ENCODE measurements at regions not wholly inside any gene's neighbourhood (a gene's known extent, or its start where the extent isn't known, plus 50 kb on each side); places are given as distances from the start of the nearest gene placed in this dataset.

GRCh38 chr6:1257778-1258177 lies 54.1 kb upstream of the FOXQ1 start:
- DNase-seq (ENCODE audit: low read depth): no peak

GRCh38 chr6:1256435-1257008 lies 55.4 kb upstream of the FOXQ1 start:
- DNase-seq (ENCODE audit: low read depth): no peak

DNA sequence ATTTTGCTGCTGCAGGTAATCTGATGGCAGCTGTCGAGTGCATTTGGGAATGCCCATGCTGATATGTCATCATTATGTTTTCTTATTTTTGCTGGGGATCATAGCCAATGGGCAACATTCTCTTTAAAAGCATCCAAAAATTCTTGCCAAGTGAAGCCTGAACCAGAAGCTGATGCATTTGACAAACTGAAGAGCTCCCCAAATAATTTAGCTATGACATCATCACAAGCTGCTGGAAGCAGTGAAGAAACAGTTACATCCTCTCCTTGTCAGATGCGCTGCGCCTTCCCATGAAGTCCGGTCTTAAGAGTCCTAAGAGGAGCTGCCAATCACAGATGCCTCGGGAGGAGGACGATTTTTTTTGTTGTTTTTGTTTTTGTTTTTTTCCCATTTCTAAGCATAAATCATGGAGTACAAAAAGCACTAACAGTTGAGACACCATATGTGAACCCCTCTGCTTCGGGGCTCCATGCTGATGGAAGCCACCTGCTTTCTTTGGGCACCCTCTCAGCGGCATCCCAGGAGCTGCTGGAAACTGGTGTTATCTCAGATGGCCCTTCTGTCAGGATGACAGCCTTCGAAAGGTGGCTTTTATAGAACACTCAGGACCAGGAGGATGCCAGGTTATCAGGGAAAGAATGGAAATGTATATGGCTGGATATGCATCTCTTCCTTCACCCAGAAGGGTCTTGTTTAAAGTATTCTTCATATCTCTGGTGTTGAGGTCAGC lies 56.1 kb upstream of the FOXQ1 start:
- DNase-seq (ENCODE audit: low read depth): no peak

DNA sequence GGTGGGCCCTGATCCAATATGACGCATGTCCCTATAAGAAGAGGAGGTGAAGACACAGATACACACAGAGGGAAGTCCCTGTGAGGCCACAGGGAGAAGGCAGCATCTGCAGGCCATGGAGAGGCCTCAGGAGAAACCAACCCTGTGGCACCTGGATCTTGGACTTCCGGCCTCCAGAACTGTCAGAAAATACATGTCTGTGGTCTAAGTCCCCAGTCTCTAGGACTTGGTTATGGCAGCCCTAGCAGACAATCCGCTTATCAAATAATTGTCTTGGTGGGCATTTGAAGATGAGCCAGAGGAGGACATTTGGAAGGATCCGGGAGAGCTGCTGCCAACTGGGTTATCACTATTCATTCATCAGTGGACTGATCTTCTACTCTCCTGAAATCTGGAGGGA lies 57.6 kb upstream of the FOXQ1 start:
- no peak for DNase-seq (ENCODE audit: low read depth)

GRCh38 chr6:1253816-1254215 lies 58.1 kb upstream of the FOXQ1 start:
- DNase-seq (ENCODE audit: low read depth): no peak

- no peak for DNase-seq (ENCODE audit: low read depth)
These were observed 60.4 kb upstream of the FOXQ1 start for GRCh38 chr6:1251198-1252155.

DNA sequence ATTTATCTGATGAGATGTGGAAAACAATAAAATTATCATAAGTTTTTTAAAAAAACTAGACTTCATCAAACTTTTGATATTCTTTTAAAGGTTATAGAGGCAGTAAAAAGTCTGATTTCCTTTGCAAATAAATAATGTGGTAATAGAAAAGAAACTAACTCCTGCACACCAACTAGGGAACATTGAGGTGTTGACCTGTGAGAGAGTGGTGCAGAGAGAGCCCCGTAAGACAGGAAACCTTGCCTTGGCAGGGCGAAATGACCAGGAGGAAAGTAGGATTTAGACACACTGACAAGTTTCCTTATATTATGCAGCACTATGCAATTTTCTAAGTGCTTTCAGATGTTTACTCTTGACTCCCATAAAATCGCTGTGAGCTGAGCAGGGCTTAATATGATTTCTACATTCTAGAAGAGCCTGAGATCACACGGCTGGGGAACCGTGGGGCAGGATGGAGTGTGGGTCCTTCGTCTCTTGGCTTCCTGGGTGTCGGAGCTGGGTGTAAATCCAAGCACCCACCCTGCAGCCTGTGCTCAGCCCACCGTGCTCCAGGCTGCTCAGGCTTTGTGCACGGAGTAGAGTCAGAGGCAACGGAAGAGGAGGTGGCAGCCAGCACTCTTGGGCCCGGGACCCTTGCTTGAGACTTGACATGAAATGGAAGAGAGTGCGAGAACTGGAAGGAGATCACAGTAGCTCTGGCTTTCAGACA lies 61.3 kb upstream of the FOXQ1 start:
- DNase-seq (ENCODE audit: low read depth): no peak

DNA sequence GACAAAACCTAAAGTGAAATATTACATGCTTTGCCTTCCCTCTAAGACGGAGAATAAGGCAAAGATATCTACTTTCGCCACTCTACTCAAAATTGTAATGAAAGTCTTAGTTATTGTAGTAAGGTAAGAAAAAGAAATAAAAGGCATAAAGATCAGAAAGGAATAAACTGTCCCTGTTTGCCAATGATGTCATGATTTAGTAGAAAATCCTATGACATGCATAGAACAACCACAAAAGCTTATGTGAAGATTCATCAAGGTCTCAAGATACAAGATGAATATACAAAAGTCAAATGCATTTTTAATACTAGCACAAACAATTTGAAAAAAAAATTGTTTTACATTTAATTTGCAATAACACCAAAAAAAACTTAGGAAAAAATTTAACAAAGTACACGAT lies 64.0 kb upstream of the FOXQ1 start:
- no peak for DNase-seq (ENCODE audit: low read depth)

GRCh38 chr6:1247056-1247455 lies 64.8 kb upstream of the FOXQ1 start:
- DNase-seq (ENCODE audit: low read depth): no peak

DNA sequence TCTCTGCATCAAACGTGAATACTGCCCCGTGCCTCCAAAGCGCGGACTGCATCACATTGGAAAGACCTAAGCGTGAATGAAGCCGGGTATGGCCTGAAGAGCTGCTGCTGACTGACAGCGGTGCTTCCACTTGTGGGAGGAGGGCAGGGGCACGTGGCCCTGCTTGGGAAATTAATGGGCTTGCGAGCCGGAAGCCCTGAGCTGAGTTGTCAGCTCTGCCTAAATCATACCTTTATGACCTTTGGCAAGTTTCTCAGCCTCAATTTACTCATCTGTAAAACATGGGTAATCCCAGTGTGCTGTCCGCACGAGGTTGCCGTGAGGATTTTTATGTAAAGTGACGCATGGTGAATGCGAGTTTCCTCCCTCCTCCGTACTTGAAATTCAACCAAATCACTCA lies 67.0 kb upstream of the FOXQ1 start:
- DNase-seq (ENCODE audit: low read depth): no peak

- no peak for DNase-seq (ENCODE audit: low read depth)
These were observed 67.6 kb upstream of the FOXQ1 start for GRCh38 chr6:1244278-1244677.

DNA sequence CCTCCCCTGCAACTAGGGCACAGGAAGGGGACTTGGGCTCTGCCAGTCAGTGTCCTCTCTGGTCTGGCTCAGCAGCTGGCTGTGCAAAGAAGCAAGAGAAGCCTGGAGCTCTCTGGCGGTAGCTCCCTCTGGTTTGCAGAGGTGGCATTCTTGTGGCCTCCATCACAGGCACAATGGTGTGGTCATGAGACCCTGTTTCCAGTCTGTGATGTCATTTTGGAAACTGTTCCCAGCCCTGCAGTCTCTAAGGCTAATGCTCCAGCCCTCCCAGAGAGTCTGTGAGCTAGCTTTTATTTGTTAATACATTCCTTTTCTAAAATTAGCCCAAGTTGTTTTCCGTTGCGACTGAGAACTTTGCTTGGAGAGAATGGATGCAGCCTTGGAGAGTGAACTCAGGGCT lies 69.5 kb upstream of the FOXQ1 start:
- no peak for DNase-seq (ENCODE audit: low read depth)

DNA sequence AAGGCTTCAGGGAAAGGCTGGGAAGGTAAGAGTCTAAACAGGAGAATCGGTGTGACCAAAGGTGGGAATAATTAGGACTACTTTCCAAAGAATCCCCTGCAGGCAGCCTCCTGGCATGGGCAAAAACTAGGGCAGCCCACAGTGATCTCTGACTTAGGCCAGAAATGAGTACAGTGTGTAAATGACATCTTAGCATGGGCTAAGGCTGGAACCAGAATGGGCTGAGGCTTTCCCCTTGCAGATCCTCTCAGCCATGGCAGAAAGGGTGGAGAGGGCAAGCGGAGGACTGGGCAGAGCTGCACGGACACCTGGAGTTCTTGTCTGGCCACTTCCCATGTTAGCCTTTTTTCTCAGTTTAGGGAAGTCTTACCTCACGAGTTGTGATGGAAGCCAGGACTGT lies 69.9 kb upstream of the FOXQ1 start:
- no peak for DNase-seq (ENCODE audit: low read depth)

DNA sequence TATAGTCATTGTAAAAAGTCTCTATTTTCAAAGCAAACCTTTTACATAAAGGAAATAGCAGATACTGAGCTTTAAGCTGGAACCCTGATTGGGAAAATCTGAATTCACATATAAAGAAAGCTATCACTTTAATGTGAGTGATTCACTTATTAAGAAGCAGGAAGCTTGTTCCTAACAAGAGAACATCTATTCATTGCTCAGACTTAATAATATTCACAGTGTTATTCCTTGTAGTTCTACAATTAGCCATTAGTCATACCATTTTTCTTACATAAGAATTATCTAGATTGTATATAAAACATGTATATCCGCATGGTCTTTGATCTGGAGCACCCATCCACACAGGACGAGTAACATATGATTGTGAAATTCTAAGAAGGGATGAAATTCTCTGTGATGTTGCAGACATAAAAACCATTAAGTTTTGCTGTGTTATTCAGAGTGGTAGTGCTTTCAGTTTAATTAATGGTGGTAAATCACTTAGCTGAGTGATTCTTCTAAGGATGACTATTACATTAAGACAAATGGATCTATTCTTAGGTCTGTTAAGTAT lies 71.1 kb upstream of the FOXQ1 start:
- no peak for DNase-seq (ENCODE audit: low read depth)

DNA sequence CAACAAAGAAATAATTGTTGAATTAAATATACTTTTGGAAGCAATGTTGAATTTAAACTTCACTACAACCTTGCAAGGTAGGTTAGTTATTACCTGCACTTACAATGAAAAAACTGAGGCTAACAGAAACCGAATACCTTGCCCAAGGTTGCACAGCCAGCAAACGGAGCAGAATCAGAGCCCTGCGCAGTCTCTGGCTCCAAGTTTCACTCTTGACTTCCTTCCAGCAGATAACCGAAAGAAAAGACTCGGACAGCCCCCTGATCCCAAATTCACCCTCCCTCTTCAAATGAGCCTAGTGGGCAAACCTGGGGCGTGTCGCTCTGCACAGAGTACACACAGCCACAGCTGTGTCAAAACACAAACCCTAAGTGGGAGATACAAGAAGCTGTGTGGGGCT lies 72.1 kb upstream of the FOXQ1 start:
- no peak for DNase-seq (ENCODE audit: low read depth)

GRCh38 chr6:1238040-1238439 lies 73.9 kb upstream of the FOXQ1 start:
- DNase-seq (ENCODE audit: low read depth): no peak

- DNase-seq (ENCODE audit: low read depth): no peak
These were observed 74.3 kb upstream of the FOXQ1 start for GRCh38 chr6:1237636-1238035.

- no peak for DNase-seq (ENCODE audit: low read depth)
These were observed 76.1 kb upstream of the FOXQ1 start for GRCh38 chr6:1235825-1236224.

DNA sequence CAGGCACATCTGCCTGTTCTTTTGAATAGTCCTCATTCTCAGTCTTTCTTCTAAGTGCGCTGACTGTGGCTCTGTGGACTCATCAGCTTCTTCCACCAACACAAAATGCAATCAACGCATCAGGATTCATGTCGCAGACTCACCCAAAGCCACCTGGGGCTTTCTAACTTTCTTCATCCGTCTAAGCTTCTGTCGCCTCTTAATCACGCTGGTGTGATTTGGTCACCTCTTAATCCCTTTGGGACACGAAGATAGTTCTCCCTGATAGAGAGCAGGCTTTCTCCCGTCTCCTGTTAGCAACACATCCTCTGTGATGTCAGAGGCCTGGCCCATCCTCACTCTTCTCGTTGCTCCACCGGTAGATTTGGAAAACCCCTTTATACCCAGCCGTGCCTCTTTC lies 78.0 kb upstream of the FOXQ1 start:
- DNase-seq (ENCODE audit: low read depth): no peak

- no peak for DNase-seq (ENCODE audit: low read depth)
These were observed 79.3 kb upstream of the FOXQ1 start for GRCh38 chr6:1232578-1232977.

GRCh38 chr6:1231941-1232340 lies 80.0 kb upstream of the FOXQ1 start:
- no peak for DNase-seq (ENCODE audit: low read depth)
